DMS79 (cell line): ENCODE measurements at regions not wholly inside any gene's neighbourhood (a gene's known extent, or its start where the extent isn't known, plus 50 kb on each side); places are given as distances from the start of the nearest gene placed in this dataset.
"Not testable (repeated sequence)": the region's sequence is repeated elsewhere in the genome, so short reads cannot be mapped to it uniquely, and the experiment has no call there.

ENCODE experiments used
- DNase-seq: peaks from one replicate; lab custom pipeline; 2025; lab: John Stamatoyannopoulos, UW

GRCh38 chr15:79756365-79756764 is 140.4 kb downstream of the MTHFS start:
- no peak for DNase-seq

GRCh38 chr15:79765081-79765480 is 131.7 kb downstream of the MTHFS start:
- DNase-seq: no peak

DNA sequence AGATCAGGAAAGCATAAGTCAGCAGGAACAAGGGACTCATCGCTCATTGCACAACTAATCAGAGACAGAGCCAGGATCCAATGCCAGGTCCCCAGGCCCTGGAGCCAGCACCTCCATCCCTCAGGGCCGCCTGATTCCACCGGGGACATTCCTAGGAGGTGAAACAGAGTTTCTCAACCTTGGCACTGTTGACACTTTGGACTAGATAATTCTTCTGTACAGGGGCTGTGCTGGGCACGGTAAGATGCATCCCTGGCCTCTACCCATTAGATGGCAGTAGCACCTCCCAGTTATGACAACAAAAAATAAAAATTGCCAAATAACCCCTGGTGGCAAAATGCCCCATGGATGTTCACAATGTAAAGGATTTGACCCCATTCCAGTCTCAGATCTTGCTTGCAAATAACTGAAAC is 127.7 kb downstream of the MTHFS start:
- no peak for DNase-seq

DNA sequence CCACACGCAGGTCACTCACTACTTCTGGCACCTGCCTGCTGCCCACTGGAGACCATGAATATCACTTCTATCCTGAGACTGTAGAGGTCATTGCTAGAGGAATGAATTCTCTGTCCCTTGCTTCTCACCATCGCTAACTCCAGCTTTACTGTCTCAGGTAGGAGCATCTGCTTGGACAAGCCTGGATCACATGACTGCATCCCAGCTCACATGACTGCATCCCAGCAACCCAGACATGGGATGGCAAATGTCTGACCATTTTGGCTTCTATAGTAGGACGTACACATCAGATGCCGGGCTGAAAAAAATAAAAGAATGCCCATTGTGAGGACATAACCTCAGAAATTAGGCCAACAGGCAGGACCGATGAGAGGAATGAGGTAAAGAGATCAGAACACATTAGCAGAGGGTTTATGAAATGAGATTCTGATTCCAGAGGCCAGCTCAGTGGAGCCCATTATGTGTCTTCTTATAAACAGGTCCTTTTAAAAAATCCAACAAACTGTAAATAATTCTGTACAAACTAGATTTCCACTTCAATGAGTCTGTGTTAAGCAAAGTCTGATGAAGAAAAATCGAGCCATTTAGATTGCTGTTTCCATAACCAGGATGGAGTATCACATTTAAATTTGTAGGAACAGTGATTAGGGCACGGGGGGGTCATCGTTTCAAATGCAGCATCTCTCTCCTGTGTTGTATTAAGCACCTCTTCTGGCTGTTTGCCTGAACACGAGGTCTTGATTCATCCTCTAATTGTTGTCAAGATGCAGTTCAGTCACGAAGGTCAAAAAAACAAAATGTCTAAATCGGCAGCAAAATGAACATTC is 126.7 kb downstream of the MTHFS start:
- DNase-seq: no peak

DNA sequence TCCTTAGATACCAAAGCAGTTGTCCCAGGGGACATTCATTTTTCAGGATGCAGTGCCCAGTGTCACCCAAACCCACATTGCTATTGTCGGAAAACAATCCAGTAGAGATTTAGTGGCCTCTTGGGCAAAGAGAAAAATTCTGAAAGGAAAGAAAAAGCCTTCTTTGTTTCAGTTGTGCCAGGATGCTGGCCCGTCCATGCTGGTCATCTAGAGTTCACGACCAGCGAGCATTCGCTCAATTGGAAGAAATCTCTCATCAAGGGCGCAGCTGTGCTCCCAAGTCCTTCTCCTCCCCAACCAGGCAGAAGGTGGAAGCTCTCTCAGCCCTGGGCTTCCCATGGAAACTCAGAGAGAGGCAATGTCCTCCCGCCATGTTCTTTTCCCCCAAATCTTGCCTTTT is 123.7 kb downstream of the MTHFS start:
- DNase-seq: no peak

DNA sequence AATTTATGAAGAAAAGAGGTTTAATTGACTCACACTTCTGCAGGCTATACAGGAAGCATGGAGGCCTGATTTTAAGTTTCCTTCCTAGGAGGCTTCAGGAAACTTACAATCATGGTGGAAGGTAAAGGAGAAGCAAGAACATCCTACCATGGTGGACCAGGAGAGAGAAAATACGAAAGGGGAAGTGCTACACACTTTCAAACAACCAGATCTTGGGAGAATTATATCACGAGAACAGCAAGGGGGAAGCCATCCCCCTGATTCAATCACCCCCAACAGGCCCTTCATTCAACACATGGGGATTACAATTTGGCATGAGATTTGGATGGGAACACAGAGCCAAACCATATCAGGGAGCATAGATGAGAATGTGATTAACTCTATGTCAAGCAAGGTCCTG is 121.0 kb downstream of the MTHFS start:
- DNase-seq: no peak

- DNase-seq: no peak
Measured at GRCh38 chr15:79777916-79778315, 118.9 kb downstream of the MTHFS start.

DNA sequence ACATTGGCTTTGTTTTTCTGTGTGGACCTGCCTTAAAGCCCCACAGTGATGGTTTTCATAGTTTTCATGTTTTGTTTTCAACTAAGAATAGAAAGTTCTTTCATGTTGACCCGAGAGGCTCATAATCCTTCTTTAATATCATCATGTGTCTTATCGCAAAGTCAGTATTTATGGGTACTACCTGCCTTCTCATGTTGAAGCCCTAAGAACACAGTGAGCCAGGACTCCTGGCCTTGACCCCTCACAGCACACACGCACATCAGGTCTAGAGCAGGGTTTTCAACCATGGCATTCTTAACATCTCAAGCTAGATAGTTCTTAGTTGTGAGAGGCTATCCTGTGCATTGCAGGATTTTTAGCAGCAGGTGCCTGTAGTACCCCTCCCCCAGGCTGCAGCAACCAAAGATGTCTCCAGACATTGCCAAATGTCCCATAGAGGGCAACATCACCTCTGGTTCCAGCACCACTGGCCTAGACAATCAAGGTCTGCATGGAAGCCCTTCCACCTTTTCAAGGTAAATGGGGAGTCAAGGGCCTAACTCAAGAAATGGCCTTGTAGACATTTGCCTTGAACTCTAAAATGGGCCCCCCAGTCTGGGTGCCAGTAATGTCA is 118.3 kb downstream of the MTHFS start:
- no peak for DNase-seq

DNA sequence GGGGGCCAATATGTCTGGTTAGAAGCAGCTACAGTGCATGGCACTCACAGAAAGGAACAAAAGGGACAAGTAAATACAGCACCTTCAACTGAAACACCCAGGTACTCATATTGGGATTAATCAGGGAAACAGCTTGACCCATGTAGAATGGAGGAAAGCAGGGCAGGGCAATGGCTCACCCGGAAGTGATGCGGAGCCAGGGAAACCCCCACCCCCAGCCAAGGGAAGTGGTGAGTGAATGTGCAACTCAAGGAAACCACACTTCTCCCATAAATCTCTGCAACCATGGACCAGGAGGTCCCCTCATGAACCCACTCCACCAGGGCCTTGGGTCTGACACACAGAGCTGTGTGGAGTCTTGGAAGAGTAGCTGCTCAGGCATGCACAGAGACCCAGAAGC is 117.1 kb downstream of the MTHFS start:
- no peak for DNase-seq

- DNase-seq: not testable (repeated sequence)
Measured at GRCh38 chr15:79782307-79782706, 114.5 kb downstream of the MTHFS start.
